ENCODE measurements at regions not wholly inside any gene's neighbourhood (a gene's known extent, or its start where the extent isn't known, plus 50 kb on each side); places are given as distances from the start of the nearest gene placed in this dataset.

- H3K27ac Mint-ChIP-seq (ENCODE audit: unreplicated experiment), result no peak overlapping the region
- H3K9me3 Mint-ChIP-seq (ENCODE audit: unreplicated experiment), result no peaks in the 10 kb centered on the region
- H3K4me3 Mint-ChIP-seq (ENCODE audit: unreplicated experiment), result no peak overlapping the region
- H3K27me3 Mint-ChIP-seq (ENCODE audit: unreplicated experiment), result no peaks in the 10 kb centered on the region
- H3K36me3 Mint-ChIP-seq (ENCODE audit: unreplicated experiment), result no peaks in the 10 kb centered on the region
- H3K4me1 Mint-ChIP-seq (ENCODE audit: low read depth, unreplicated experiment), result peaks cover 6% of the 10 kb centered on the region
- TF ChIP-seq CTCF (IDR thresholded peaks at IDR 0.05; ENCODE audit: partially characterized antibody, unreplicated experiment), result no peak
- DNase-seq, result no peak
Observed at GRCh38 chr9:115202181-115202580, 84.2 kb upstream of the TNC start.

- Mint-ChIP-seq H3K36me3 (ENCODE audit: unreplicated experiment) (no peaks in the 10 kb centered on the region), H3K4me1 (ENCODE audit: low read depth, unreplicated experiment) (peaks cover 6% of the 10 kb centered on the region), H3K27ac (ENCODE audit: unreplicated experiment) (peak overlapping the region; percentile 7), H3K27me3 (ENCODE audit: unreplicated experiment) (no peaks in the 10 kb centered on the region), H3K4me3 (ENCODE audit: unreplicated experiment) (no peak overlapping the region), H3K9me3 (ENCODE audit: unreplicated experiment) (no peaks in the 10 kb centered on the region)
- no peak for DNase-seq
- no peak for TF ChIP-seq CTCF (IDR thresholded peaks at IDR 0.05; ENCODE audit: partially characterized antibody, unreplicated experiment)
Observed at GRCh38 chr9:115202960-115203751, 85.2 kb upstream of the TNC start.

GRCh38 chr9:115204904-115205453 is 87.0 kb upstream of the TNC start:
- no peaks in the 10 kb centered on the region for H3K27me3 Mint-ChIP-seq (ENCODE audit: unreplicated experiment)
- TF ChIP-seq CTCF (IDR thresholded peaks at IDR 0.05; ENCODE audit: partially characterized antibody, unreplicated experiment), result no peak
- H3K9me3 Mint-ChIP-seq (ENCODE audit: unreplicated experiment), result no peaks in the 10 kb centered on the region
- H3K4me1 Mint-ChIP-seq (ENCODE audit: low read depth, unreplicated experiment), result peaks cover 6% of the 10 kb centered on the region
- H3K27ac Mint-ChIP-seq (ENCODE audit: unreplicated experiment), result no peak overlapping the region
- DNase-seq, result no peak
- no peaks in the 10 kb centered on the region for H3K36me3 Mint-ChIP-seq (ENCODE audit: unreplicated experiment)
- H3K4me3 Mint-ChIP-seq (ENCODE audit: unreplicated experiment), result no peak overlapping the region

GRCh38 chr9:115207003-115207836 is 89.3 kb upstream of the TNC start:
- no peak overlapping the region for H3K27ac Mint-ChIP-seq (ENCODE audit: unreplicated experiment)
- DNase-seq, result no peak
- no peaks in the 10 kb centered on the region for H3K9me3 Mint-ChIP-seq (ENCODE audit: unreplicated experiment)
- peaks cover 6% of the 10 kb centered on the region for H3K4me1 Mint-ChIP-seq (ENCODE audit: low read depth, unreplicated experiment)
- H3K27me3 Mint-ChIP-seq (ENCODE audit: unreplicated experiment), result no peaks in the 10 kb centered on the region
- H3K36me3 Mint-ChIP-seq (ENCODE audit: unreplicated experiment), result no peaks in the 10 kb centered on the region
- no peak for TF ChIP-seq CTCF (IDR thresholded peaks at IDR 0.05; ENCODE audit: partially characterized antibody, unreplicated experiment)
- H3K4me3 Mint-ChIP-seq (ENCODE audit: unreplicated experiment), result no peak overlapping the region

All from glutamatergic neuron (in vitro differentiated cells).